SK-N-SH treated with all-trans-retinoic acid at 6 μM for 48 hours (cell line): ENCODE measurements at regions not wholly inside any gene's neighbourhood (a gene's known extent, or its start where the extent isn't known, plus 50 kb on each side); places are given as distances from the start of the nearest gene placed in this dataset.

Experiments
- ATAC-seq: fragments of 200-7000 bp; cut with Tn5 transposase; 3 replicates; pipeline ENCODE4 v1.9.1; 2020; ENCODE audit warnings: mild to moderate bottlenecking, moderate library complexity
- ARNTL ChIP-seq: fragments of 450-650 bp; formaldehyde crosslinking; IDR thresholded peaks from 2 replicates; pipeline ENCODE4 v1.5.0; 2020; ENCODE audit warnings: low read depth, mild to moderate bottlenecking, moderate library complexity, borderline replicate concordance
- CSDC2 ChIP-seq: fragments of 250-450 bp; sonication (Bioruptor Pico); IDR thresholded peaks from 2 replicates; pipeline ENCODE4 v1.5.0; 2020; ENCODE audit warnings: mild to moderate bottlenecking, moderate library complexity
- CSRNP3 ChIP-seq: fragments of 250-450 bp; sonication (Bioruptor Pico); IDR thresholded peaks from 2 replicates; pipeline ENCODE4 v1.5.1; 2021; ENCODE audit warnings: mild to moderate bottlenecking, moderate library complexity
- ESRRG ChIP-seq: fragments of 250-450 bp; sonication (Bioruptor Pico); IDR thresholded peaks from 2 replicates; pipeline ENCODE4 v1.6.1; 2021; ENCODE audit warnings: mild to moderate bottlenecking
- GLIS3 ChIP-seq: fragments of 250-450 bp; sonication (Bioruptor Pico); IDR thresholded peaks from 2 replicates; pipeline ENCODE4 v1.5.0; 2020; ENCODE audit warnings: mild to moderate bottlenecking, moderate library complexity
- ISL1 ChIP-seq: fragments of 250-450 bp; sonication (Bioruptor Pico); IDR thresholded peaks from 2 replicates; pipeline ENCODE4 v2.1.2; 2022; ENCODE audit warnings: mild to moderate bottlenecking, moderate library complexity
- OSR1 ChIP-seq: fragments of 250-450 bp; sonication (Bioruptor Pico); IDR thresholded peaks from 2 replicates; pipeline ENCODE4 v1.8.0; 2022; ENCODE audit warnings: moderate library complexity, mild to moderate bottlenecking, inconsistent platforms
- RARB ChIP-seq: fragments of 250-450 bp; sonication (Bioruptor Pico); IDR thresholded peaks from 2 replicates; pipeline ENCODE4 v1.8.0; 2021; ENCODE audit warnings: mild to moderate bottlenecking, moderate library complexity
- SNAI2 ChIP-seq: fragments of 250-450 bp; sonication (Bioruptor Pico); IDR thresholded peaks from 2 replicates; pipeline ENCODE4 v1.5.0; 2020; ENCODE audit warnings: mild to moderate bottlenecking, moderate library complexity
- TCF4 ChIP-seq: fragments of 250-450 bp; sonication (Bioruptor Pico); IDR thresholded peaks from 2 replicates; pipeline ENCODE4 v1.8.0; 2021; ENCODE audit warnings: mild to moderate bottlenecking, moderate library complexity, borderline replicate concordance
- TOX ChIP-seq: fragments of 250-450 bp; sonication (Bioruptor Pico); IDR thresholded peaks from 2 replicates; pipeline ENCODE4 v1.8.0; 2021; ENCODE audit warnings: mild to moderate bottlenecking, moderate library complexity, borderline replicate concordance
- ZC3H10 ChIP-seq: fragments of 250-450 bp; sonication (Bioruptor Pico); IDR thresholded peaks from 2 replicates; pipeline ENCODE4 v1.5.1; 2021; ENCODE audit warnings: mild to moderate bottlenecking, moderate library complexity
- ZFP30 ChIP-seq: fragments of 450-650 bp; formaldehyde crosslinking; IDR thresholded peaks from 2 replicates; pipeline ENCODE4 v1.5.0; 2022; ENCODE audit warnings: mild to moderate bottlenecking, moderate library complexity
- ZNF565 ChIP-seq: fragments of 450-650 bp; formaldehyde crosslinking; conservative IDR thresholded peaks from 2 replicates; pipeline ENCODE4 v1.5.0; 2020; ENCODE audit warnings: low read depth, mild to moderate bottlenecking, moderate library complexity
- ZNF70 ChIP-seq: fragments of 450-650 bp; formaldehyde crosslinking; IDR thresholded peaks from 2 replicates; pipeline ENCODE4 v1.5.0; 2020; ENCODE audit warnings: mild to moderate bottlenecking, moderate library complexity
- ZNF8 ChIP-seq: fragments of 450-650 bp; formaldehyde crosslinking; IDR thresholded peaks from 2 replicates; pipeline ENCODE4 v1.5.0; 2020; ENCODE audit warnings: mild to moderate bottlenecking, moderate library complexity
- TF ChIP-seq, protein P1 (sequence below): fragments of 250-450 bp; sonication (Bioruptor Pico); IDR thresholded peaks from 2 replicates; pipeline ENCODE4 v1.5.1; 2020; ENCODE audit warnings: low read depth, mild to moderate bottlenecking, moderate library complexity
- TF ChIP-seq, protein P2 (sequence below): fragments of 250-450 bp; sonication (Bioruptor Pico); IDR thresholded peaks from 2 replicates; pipeline ENCODE4 v1.8.0; 2021; ENCODE audit warnings: low read depth, mild to moderate bottlenecking, moderate library complexity, borderline replicate concordance
- TF ChIP-seq, protein P3 (sequence below): fragments of 250-450 bp; sonication (Bioruptor Pico); IDR thresholded peaks from 2 replicates; pipeline ENCODE4 v1.8.0; 2020; ENCODE audit warnings: mild to moderate bottlenecking, moderate library complexity, borderline replicate concordance

DNA sequence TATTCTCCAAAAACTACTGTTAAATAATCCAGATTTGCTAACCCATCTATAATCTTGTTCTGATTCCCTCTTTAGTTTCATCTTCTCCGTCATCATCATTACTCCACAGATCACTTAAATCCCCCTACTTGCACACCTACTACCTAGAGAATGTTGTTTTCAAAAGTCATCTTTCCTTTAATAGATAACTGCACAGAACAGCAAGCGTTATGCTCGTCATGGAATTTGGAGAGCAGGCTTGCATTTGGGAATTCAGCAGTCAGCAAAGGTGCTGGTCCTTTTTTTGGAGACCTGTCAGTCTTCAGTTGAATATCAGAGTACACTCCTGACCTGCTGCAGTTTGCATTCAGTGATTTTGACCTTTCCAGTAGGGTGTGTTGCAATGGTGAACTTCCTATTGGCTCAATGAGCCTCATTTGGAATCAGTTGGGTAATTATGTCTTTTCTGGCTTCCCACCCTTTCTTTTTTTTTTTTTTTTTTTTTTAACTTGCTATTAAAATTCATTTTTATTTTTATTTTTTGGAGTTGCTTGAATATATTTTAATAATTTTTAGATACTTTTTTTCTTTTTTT, 110.6 kb downstream of the HNRNPLL start:
- no peak for TF ChIP-seq TOX (CRISPR knock-in tag)
- ATAC-seq, result no peak

- no peak for ATAC-seq
- TF ChIP-seq ZC3H10 (CRISPR knock-in tag) (no peak), CSDC2 (CRISPR knock-in tag) (no peak), ARNTL (CRISPR knock-in tag) (no peak)
- TF ChIP-seq, protein P1, sequence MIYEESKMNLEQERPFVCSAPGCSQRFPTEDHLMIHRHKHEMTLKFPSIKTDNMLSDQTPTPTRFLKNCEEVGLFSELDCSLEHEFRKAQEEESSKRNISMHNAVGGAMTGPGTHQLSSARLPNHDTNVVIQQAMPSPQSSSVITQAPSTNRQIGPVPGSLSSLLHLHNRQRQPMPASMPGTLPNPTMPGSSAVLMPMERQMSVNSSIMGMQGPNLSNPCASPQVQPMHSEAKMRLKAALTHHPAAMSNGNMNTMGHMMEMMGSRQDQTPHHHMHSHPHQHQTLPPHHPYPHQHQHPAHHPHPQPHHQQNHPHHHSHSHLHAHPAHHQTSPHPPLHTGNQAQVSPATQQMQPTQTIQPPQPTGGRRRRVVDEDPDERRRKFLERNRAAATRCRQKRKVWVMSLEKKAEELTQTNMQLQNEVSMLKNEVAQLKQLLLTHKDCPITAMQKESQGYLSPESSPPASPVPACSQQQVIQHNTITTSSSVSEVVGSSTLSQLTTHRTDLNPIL (CRISPR knock-in tag), result no peak
These were observed 111.3 kb downstream of the HNRNPLL start for GRCh38 chr2:38491436-38491835.

- TF ChIP-seq ZNF8 (CRISPR knock-in tag), result no peak
- TF ChIP-seq ZNF565 (CRISPR knock-in tag), result no peak
- no peak for TF ChIP-seq ISL1
- TF ChIP-seq, protein P2, sequence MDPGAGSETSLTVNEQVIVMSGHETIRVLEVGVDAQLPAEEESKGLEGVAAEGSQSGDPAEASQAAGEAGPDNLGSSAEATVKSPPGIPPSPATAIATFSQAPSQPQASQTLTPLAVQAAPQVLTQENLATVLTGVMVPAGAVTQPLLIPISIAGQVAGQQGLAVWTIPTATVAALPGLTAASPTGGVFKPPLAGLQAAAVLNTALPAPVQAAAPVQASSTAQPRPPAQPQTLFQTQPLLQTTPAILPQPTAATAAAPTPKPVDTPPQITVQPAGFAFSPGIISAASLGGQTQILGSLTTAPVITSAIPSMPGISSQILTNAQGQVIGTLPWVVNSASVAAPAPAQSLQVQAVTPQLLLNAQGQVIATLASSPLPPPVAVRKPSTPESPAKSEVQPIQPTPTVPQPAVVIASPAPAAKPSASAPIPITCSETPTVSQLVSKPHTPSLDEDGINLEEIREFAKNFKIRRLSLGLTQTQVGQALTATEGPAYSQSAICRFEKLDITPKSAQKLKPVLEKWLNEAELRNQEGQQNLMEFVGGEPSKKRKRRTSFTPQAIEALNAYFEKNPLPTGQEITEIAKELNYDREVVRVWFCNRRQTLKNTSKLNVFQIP, result no peak
- TF ChIP-seq OSR1 (CRISPR knock-in tag), result no peak
- TF ChIP-seq TCF4 (CRISPR knock-in tag), result no peak
- no peak for TF ChIP-seq RARB (CRISPR knock-in tag)
- TF ChIP-seq CSRNP3 (CRISPR knock-in tag), result no peak
- no peak for TF ChIP-seq ZC3H10 (CRISPR knock-in tag)
- TF ChIP-seq, protein P3, sequence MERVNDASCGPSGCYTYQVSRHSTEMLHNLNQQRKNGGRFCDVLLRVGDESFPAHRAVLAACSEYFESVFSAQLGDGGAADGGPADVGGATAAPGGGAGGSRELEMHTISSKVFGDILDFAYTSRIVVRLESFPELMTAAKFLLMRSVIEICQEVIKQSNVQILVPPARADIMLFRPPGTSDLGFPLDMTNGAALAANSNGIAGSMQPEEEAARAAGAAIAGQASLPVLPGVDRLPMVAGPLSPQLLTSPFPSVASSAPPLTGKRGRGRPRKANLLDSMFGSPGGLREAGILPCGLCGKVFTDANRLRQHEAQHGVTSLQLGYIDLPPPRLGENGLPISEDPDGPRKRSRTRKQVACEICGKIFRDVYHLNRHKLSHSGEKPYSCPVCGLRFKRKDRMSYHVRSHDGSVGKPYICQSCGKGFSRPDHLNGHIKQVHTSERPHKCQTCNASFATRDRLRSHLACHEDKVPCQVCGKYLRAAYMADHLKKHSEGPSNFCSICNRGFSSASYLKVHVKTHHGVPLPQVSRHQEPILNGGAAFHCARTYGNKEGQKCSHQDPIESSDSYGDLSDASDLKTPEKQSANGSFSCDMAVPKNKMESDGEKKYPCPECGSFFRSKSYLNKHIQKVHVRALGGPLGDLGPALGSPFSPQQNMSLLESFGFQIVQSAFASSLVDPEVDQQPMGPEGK (CRISPR knock-in tag), result no peak
- TF ChIP-seq ESRRG (CRISPR knock-in tag), result no peak
- no peak for TF ChIP-seq ARNTL (CRISPR knock-in tag)
- no peak for TF ChIP-seq GLIS3 (CRISPR knock-in tag)
- no peak for TF ChIP-seq ZFP30 (CRISPR knock-in tag)
- no peak for TF ChIP-seq SNAI2 (CRISPR knock-in tag)
- ATAC-seq, result no peak
These were observed 112.8 kb upstream of the ATL2 start for GRCh38 chr2:38489846-38490245.

GRCh38 chr2:38487852-38488251, 110.8 kb upstream of the ATL2 start:
- TF ChIP-seq ESRRG (CRISPR knock-in tag) (no peak), CSRNP3 (CRISPR knock-in tag) (no peak), ISL1 (no peak), ZFP30 (CRISPR knock-in tag) (no peak), ZNF70 (CRISPR knock-in tag) (no peak), ZNF565 (CRISPR knock-in tag) (no peak), TOX (CRISPR knock-in tag) (no peak)
- TF ChIP-seq, protein P1 (CRISPR knock-in tag), result no peak
- TF ChIP-seq, protein P3 (CRISPR knock-in tag), result no peak
- ATAC-seq, result no peak
